Spleen (tissue), 11 donors: ENCODE measurements at regions not wholly inside any gene's neighbourhood (a gene's known extent, or its start where the extent isn't known, plus 50 kb on each side); places are given as distances from the start of the nearest gene placed in this dataset.

Experiments used
- DNase-seq: peaks from one replicate; pipeline ENCODE4 v3.0.0-alpha.2; 2020
- H3K27ac ChIP-seq, 8 donors: fragments of 200-600 bp; sonication (generic) in 7 of 8; 1 replicate in 4 of 8; 2 replicates in 4 of 8; pipeline versions ENCODE4 v1.5.0 to v1.8.0; 2016 to 2021; ENCODE audit warnings: inconsistent platforms in 4 of 8, mild to moderate bottlenecking in 4 of 8, moderate library complexity in 1 of 8
- H3K27me3 ChIP-seq, 7 donors: fragments of 200-600 bp; sonication (generic) in 6 of 7; replicated peaks in 1 of 7; 1 replicate in 4 of 7; 2 replicates in 3 of 7; pipeline versions ENCODE4 v1.5.0 to v1.8.0; 2016 to 2021; ENCODE audit warnings: inconsistent platforms in 3 of 7, mild to moderate bottlenecking in 1 of 7
- H3K36me3 ChIP-seq, 6 donors: fragments of 200-600 bp; sonication (generic) in 5 of 6; 1 replicate in 4 of 6; 2 replicates in 2 of 6; pipeline versions ENCODE4 v1.5.0 to v1.8.0; 2016 to 2021; ENCODE audit warnings: inconsistent platforms in 2 of 6
- H3K4me1 ChIP-seq, 6 donors: fragments of 200-600 bp; sonication (generic) in 5 of 6; 1 replicate in 3 of 6; 2 replicates in 3 of 6; pipeline versions ENCODE4 v1.5.0 to v1.8.0; 2016 to 2021; ENCODE audit warnings: inconsistent platforms in 3 of 6
- H3K4me3 ChIP-seq, 8 donors: fragments of 200-600 bp; sonication (generic) in 7 of 8; 1 replicate in 4 of 8; 2 replicates in 4 of 8; pipeline versions ENCODE4 v1.5.0 to v1.8.0; 2016 to 2021; ENCODE audit warnings: inconsistent platforms in 4 of 8, mild to moderate bottlenecking in 4 of 8, moderate library complexity in 2 of 8
- H3K9me3 ChIP-seq, 8 donors: fragments of 200-600 bp; sonication (generic) in 7 of 8; 1 replicate in 4 of 8; 2 replicates in 4 of 8; pipeline versions ENCODE4 v1.5.0 to v1.8.0; 2016 to 2021; ENCODE audit warnings: inconsistent platforms in 4 of 8
- CTCF ChIP-seq, 11 experiments: fragments of 200-600 bp in 7 of 11; fragments of 450-650 bp in 4 of 11; sonication (generic) in 4 of 11; IDR thresholded peaks in 8 of 11; conservative IDR thresholded peaks in 3 of 11; 1 replicate in 7 of 11; 2 replicates in 4 of 11; pipeline versions ENCODE4 v1.4.0 to v1.8.0; 2016 to 2021; ENCODE audit warnings: antibody characterized with exemption in 11 of 11, inconsistent platforms in 4 of 11, mild to moderate bottlenecking in 1 of 11
- POLR2A ChIP-seq, 3 donors: fragments of 450-650 bp; IDR thresholded peaks; one replicate each; pipeline ENCODE4 v1.5.1; 2017; ENCODE audit warnings: antibody characterized with exemption in 3 of 3, mild to moderate bottlenecking in 1 of 3
- POLR2AphosphoS5 ChIP-seq, 3 donors: sonication (generic); formaldehyde crosslinking; IDR thresholded peaks; one replicate each; pipeline ENCODE4 v1.5.1; 2017; ENCODE audit warnings: antibody characterized with exemption in 3 of 3
- WGBS, 5 donors: extraction: QIAGEN DNeasy Blood & Tissue Kit in 3 of 5; methylation state at CpG; one replicate each; pipeline versions ENCODE4 v1.1.5 to v1.1.7; 2013 to 2018; 5-methylcytosine and 5-hydroxymethylcytosine counted together
- intact Hi-C: fragments of 100-400 bp; cut with DNase I; formaldehyde crosslinking; loops from one replicate; pipeline ENCODE4 v1.15.0; 2023; ENCODE audit warnings: low total_unique reads
- donor health status: healthy with polysubstance abuse.
- donor health status: DM: no; HTN: no; CAD: no; lungs with moderate emphysema.
- donor health status: DM: no; HTN: no; CAD: no.
- donor health status: Bipolar disorder and iron deficiency.
- donor health status: healthy.
- donor health status: DM: no; HTN: no; CAD: no.
- donor health status: DM: yes; HTN: yes; CAD: no.

- intact Hi-C loops: no loop called here
- no peaks in the 10 kb centered on the region for H3K27me3 ChIP-seq
- no peaks in the 10 kb centered on the region for H3K4me1 ChIP-seq
- WGBS, 5 donors: 53 to 71% (median 68%) methylated on average over 3 of the region's 3 CpGs
- TF ChIP-seq POLR2A (IDR thresholded peaks at IDR 0.05) (no peak), POLR2AphosphoS5 (IDR thresholded peaks at IDR 0.05) (no peak), CTCF (IDR thresholded peaks at IDR 0.05 in 8 of 11, conservative IDR thresholded peaks at IDR 0.05 in 3 of 11) (no peak)
- DNase-seq: no peak
- no peaks in the 10 kb centered on the region for H3K9me3 ChIP-seq
- H3K4me3 ChIP-seq: no peak overlapping the region
- no peaks in the 10 kb centered on the region for H3K36me3 ChIP-seq
- no peak overlapping the region for H3K27ac ChIP-seq
Observed at GRCh38 chr3:27575499-27575898, 91.3 kb upstream of the SLC4A7 start.

GRCh38 chr3:27574438-27574795 lies 90.2 kb upstream of the SLC4A7 start:
- intact Hi-C loops: no loop called here
- Histone ChIP-seq H3K27me3 (no peaks in the 10 kb centered on the region), H3K4me1 (no peaks in the 10 kb centered on the region), H3K4me3 (no peak overlapping the region), H3K36me3 (no peaks in the 10 kb centered on the region), H3K27ac (no peak overlapping the region), H3K9me3 (no peaks in the 10 kb centered on the region)
- 88 to 97% (median 94%) methylated on average over 6 of the region's 6 CpGs for WGBS, 5 donors
- TF ChIP-seq CTCF (IDR thresholded peaks at IDR 0.05 in 8 of 11, conservative IDR thresholded peaks at IDR 0.05 in 3 of 11) (no peak), POLR2AphosphoS5 (IDR thresholded peaks at IDR 0.05) (no peak), POLR2A (IDR thresholded peaks at IDR 0.05) (no peak)
- DNase-seq: no peak

DNA sequence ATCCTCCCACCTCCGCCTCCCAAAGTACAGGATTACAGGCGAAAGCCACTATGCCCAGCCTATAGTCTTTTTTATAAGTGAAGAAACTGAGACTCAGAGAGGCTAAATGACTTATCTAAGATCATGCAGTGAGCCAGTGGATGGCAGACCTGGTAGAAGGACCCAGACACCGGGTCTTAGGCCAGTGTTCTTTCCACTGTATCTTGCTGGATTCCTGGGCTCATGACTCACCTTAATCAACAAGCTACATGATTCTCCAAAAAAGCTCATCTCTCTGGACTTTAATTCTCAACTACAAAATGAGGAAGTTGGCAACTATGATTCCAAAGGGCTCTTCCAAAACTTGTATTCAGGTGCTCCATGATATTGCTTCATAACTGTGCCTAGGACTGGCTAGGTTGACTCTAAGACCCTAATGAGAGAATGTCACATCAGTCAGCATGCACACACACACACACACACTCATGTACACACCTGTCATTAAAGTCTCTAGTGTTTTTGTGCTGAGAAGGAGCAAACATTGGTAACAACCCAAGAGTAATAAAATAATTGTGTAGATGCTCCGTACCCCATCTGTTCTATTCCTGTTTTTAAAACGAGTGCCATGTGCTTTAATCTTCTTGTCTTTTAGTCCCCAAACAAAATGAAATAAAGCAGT lies 89.7 kb upstream of the SLC4A7 start:
- Histone ChIP-seq H3K27ac (no peak overlapping the region), H3K4me3 (no peak overlapping the region), H3K36me3 (no peaks in the 10 kb centered on the region), H3K27me3 (no peaks in the 10 kb centered on the region), H3K4me1 (no peaks in the 10 kb centered on the region), H3K9me3 (no peaks in the 10 kb centered on the region)
- 79 to 95% (median 90%) methylated on average over 5 of the region's 5 CpGs for WGBS, 5 donors
- DNase-seq: no peak
- no peak for TF ChIP-seq POLR2A (IDR thresholded peaks at IDR 0.05)
- no peak for TF ChIP-seq POLR2AphosphoS5 (IDR thresholded peaks at IDR 0.05)
- intact Hi-C loops: no loop called here

- Histone ChIP-seq H3K4me1 (no peaks in the 10 kb centered on the region), H3K9me3 (no peaks in the 10 kb centered on the region), H3K27ac (no peak overlapping the region), H3K36me3 (no peaks in the 10 kb centered on the region), H3K27me3 (no peaks in the 10 kb centered on the region), H3K4me3 (no peak overlapping the region)
- intact Hi-C loops: no loop called here
- 88 to 97% (median 95%) methylated on average over 3 of the region's 3 CpGs for WGBS, 5 donors
- no peak for DNase-seq
- TF ChIP-seq POLR2AphosphoS5 (IDR thresholded peaks at IDR 0.05) (no peak), CTCF (IDR thresholded peaks at IDR 0.05 in 8 of 11, conservative IDR thresholded peaks at IDR 0.05 in 3 of 11) (no peak), POLR2A (IDR thresholded peaks at IDR 0.05) (no peak)
Observed at GRCh38 chr3:27573138-27573537, 89.0 kb upstream of the SLC4A7 start.

- H3K4me3 ChIP-seq: no peak overlapping the region
- no peak for DNase-seq
- 76 to 85% (median 82%) methylated on average over 2 of the region's 2 CpGs for WGBS, 5 donors
- intact Hi-C loops: no loop called here
- H3K4me1 ChIP-seq: no peaks in the 10 kb centered on the region
- no peaks in the 10 kb centered on the region for H3K27me3 ChIP-seq
- no peaks in the 10 kb centered on the region for H3K9me3 ChIP-seq
- TF ChIP-seq POLR2AphosphoS5 (IDR thresholded peaks at IDR 0.05) (no peak), POLR2A (IDR thresholded peaks at IDR 0.05) (no peak), CTCF (IDR thresholded peaks at IDR 0.05 in 8 of 11, conservative IDR thresholded peaks at IDR 0.05 in 3 of 11) (no peak)
- no peaks in the 10 kb centered on the region for H3K36me3 ChIP-seq
- H3K27ac ChIP-seq: no peak overlapping the region
Observed at GRCh38 chr3:27571345-27571744, 87.2 kb upstream of the SLC4A7 start.
